BLaER1 treated with 17β-estradiol and CSF1 and Interleukin-3, amounts not matched to agents 10 nM and 100 nM (cell line): ENCODE measurements at regions not wholly inside any gene's neighbourhood (a gene's known extent, or its start where the extent isn't known, plus 50 kb on each side); places are given as distances from the start of the nearest gene placed in this dataset.

Source experiments
- H3K27ac ChIP-seq, 11 experiments: shearing (Covaris generic); formaldehyde crosslinking; 2 replicates each; pipeline ENCODE4 v1.8.1; 2022
- H3K27me3 ChIP-seq, 11 experiments: shearing (Covaris generic); formaldehyde crosslinking; 2 replicates each; pipeline ENCODE4 v1.8.1; 2022
- H3K36me3 ChIP-seq, 11 experiments: shearing (Covaris generic); formaldehyde crosslinking; 2 replicates each; pipeline ENCODE4 v1.8.1; 2022
- H3K4me1 ChIP-seq, 10 experiments: shearing (Covaris generic); formaldehyde crosslinking; 2 replicates each; pipeline ENCODE4 v1.8.1; 2022
- H3K4me2 ChIP-seq, 11 experiments: shearing (Covaris generic); formaldehyde crosslinking; 2 replicates each; pipeline ENCODE4 v1.8.1; 2022
- H3K4me3 ChIP-seq, 10 experiments: shearing (Covaris generic); formaldehyde crosslinking; 2 replicates each; pipeline ENCODE4 v1.8.1; 2022
- H3K9ac ChIP-seq, 11 experiments: shearing (Covaris generic); formaldehyde crosslinking; 2 replicates each; pipeline ENCODE4 v1.8.1; 2022
- H3K9me3 ChIP-seq, 11 experiments: shearing (Covaris generic); formaldehyde crosslinking; replicated peaks in 1 of 11; 2 replicates each; pipeline ENCODE4 v1.8.1; 2022
- H4K20me1 ChIP-seq, 11 experiments: shearing (Covaris generic); formaldehyde crosslinking; 2 replicates each; pipeline ENCODE4 v1.8.1; 2022
- Cebpa-rat ChIP-seq, 11 experiments: shearing (Covaris generic); IDR thresholded peaks; 2 replicates each; pipeline ENCODE4 v1.8.1; 2022

DNA sequence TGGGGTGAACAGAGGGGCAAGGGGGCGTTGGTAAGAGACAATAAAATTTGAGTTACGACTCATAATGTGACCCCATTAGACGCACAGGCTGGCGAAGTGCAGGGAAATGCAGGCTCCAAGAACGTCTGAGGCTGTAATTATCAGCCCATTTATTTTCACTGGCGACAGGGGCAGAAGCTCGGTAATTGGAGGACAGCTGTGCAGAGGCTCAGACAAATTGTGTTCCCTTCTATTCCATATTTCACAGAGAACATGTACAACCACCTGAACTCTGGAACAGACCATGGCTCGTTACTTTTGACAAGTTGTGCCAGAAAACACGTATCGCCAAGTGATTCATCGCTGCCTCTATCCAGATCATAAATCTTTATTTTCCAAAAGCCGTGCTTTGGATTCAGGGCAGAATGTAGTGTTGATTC, 137.3 kb upstream of the FRMD4A start:
- no peak overlapping the region for H3K4me2 ChIP-seq
- H3K27ac ChIP-seq = no peak overlapping the region
- no peak overlapping the region for H3K4me3 ChIP-seq
- H3K27me3 ChIP-seq = no peaks in the 10 kb centered on the region
- no peaks in the 10 kb centered on the region for H3K4me1 ChIP-seq
- H3K9ac ChIP-seq = no peak overlapping the region
- TF ChIP-seq Cebpa-rat (IDR thresholded peaks at IDR 0.05) = no peak
- no peaks in the 10 kb centered on the region for H3K36me3 ChIP-seq
- H3K9me3 ChIP-seq = peaks cover 17 to 34% (median 25%) of the 10 kb centered on the region in 11 experiments
- no peaks in the 10 kb centered on the region for H4K20me1 ChIP-seq

DNA sequence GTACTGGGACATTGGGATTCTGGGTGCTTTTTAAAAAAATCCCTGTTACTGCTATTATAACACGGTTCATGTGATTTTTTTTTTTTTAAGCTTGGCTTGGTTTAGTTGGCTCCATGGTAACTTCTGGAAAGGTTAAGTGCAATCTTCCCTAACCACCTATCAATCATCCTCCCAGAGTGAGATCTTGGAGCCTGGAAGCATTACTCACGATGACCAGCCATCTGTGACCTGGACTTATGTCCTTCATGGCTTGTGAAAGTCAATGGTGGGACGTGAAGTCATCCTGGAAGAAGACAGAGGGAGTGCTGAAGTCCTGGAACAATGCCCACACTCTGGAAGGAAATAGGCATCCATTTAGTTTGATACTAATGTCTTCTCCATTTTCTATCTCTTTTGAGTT, 135.5 kb upstream of the FRMD4A start:
- no peaks in the 10 kb centered on the region for H3K36me3 ChIP-seq
- no peak overlapping the region for H3K4me3 ChIP-seq
- H3K9me3 ChIP-seq = peaks cover 22 to 42% (median 32%) of the 10 kb centered on the region in 11 experiments
- no peaks in the 10 kb centered on the region for H3K27me3 ChIP-seq
- no peaks in the 10 kb centered on the region for H3K4me1 ChIP-seq
- H4K20me1 ChIP-seq = no peaks in the 10 kb centered on the region
- no peak overlapping the region for H3K4me2 ChIP-seq
- H3K27ac ChIP-seq = no peak overlapping the region
- H3K9ac ChIP-seq = no peak overlapping the region
- TF ChIP-seq Cebpa-rat (IDR thresholded peaks at IDR 0.05) = no peak

- Histone ChIP-seq H3K27ac (no peak overlapping the region), H3K4me1 (peaks cover 8 to 12% (median 10%) of the 10 kb centered on the region in 10 experiments; a peak in 16 of 20 replicates), H3K36me3 (no peaks in the 10 kb centered on the region), H3K4me2 (no peak overlapping the region), H4K20me1 (no peaks in the 10 kb centered on the region), H3K9me3 (peaks cover 35 to 60% (median 49%) of the 10 kb centered on the region in 11 experiments), H3K27me3 (no peaks in the 10 kb centered on the region), H3K9ac (no peak overlapping the region), H3K4me3 (no peak overlapping the region)
- TF ChIP-seq Cebpa-rat (IDR thresholded peaks at IDR 0.05) = no peak
These were observed 129.7 kb upstream of the FRMD4A start for GRCh38 chr10:14460447-14460846.

GRCh38 chr10:14459665-14460064, 128.9 kb upstream of the FRMD4A start:
- H3K27ac ChIP-seq = no peak overlapping the region
- peaks cover 8 to 12% (median 10%) of the 10 kb centered on the region in 10 experiments; a peak in 16 of 20 replicates for H3K4me1 ChIP-seq
- H3K9me3 ChIP-seq = peaks cover 34 to 55% (median 47%) of the 10 kb centered on the region in 11 experiments
- no peaks in the 10 kb centered on the region for H4K20me1 ChIP-seq
- 0 out of 22 replicates have a peak overlapping the region, but pooled peaks of 1 of the 11 experiments have one; percentile 15 for H3K4me2 ChIP-seq
- no peak overlapping the region for H3K9ac ChIP-seq
- no peak for TF ChIP-seq Cebpa-rat (IDR thresholded peaks at IDR 0.05)
- H3K4me3 ChIP-seq = no peak overlapping the region
- no peaks in the 10 kb centered on the region for H3K36me3 ChIP-seq
- no peaks in the 10 kb centered on the region for H3K27me3 ChIP-seq

- Histone ChIP-seq H3K4me3 (no peak overlapping the region), H3K27me3 (no peaks in the 10 kb centered on the region), H3K27ac (peak overlapping the region in 1 of 11 experiments; percentile 10; a peak in 1 of 22 replicates), H3K4me2 (peak overlapping the region in 8 of 11 experiments; percentile 4 to 41 (median 35); a peak in 10 of 22 replicates), H3K9ac (no peak overlapping the region), H4K20me1 (no peaks in the 10 kb centered on the region), H3K9me3 (peaks cover 17 to 28% (median 23%) of the 10 kb centered on the region in 11 experiments), H3K4me1 (peaks cover 8 to 12% (median 10%) of the 10 kb centered on the region in 10 experiments; a peak in 16 of 20 replicates), H3K36me3 (no peaks in the 10 kb centered on the region)
- TF ChIP-seq Cebpa-rat (IDR thresholded peaks at IDR 0.05) = no peak
These were observed 126.1 kb upstream of the FRMD4A start for GRCh38 chr10:14456870-14457266.

- TF ChIP-seq Cebpa-rat (IDR thresholded peaks at IDR 0.05) = no peak
- Histone ChIP-seq H3K4me2 (peak overlapping the region in 10 of 11 experiments; percentile 4 to 41 (median 26); a peak in 12 of 22 replicates), H4K20me1 (no peaks in the 10 kb centered on the region), H3K27me3 (no peaks in the 10 kb centered on the region), H3K4me1 (peaks cover 8 to 12% (median 10%) of the 10 kb centered on the region in 10 experiments; a peak in 16 of 20 replicates), H3K27ac (peak overlapping the region in 2 of 11 experiments; percentile 36 to 38; a peak in 3 of 22 replicates), H3K9ac (no peak overlapping the region), H3K36me3 (no peaks in the 10 kb centered on the region), H3K4me3 (no peak overlapping the region), H3K9me3 (peaks cover 17 to 26% (median 23%) of the 10 kb centered on the region in 11 experiments)
These were observed 125.6 kb upstream of the FRMD4A start for GRCh38 chr10:14456218-14456869.

DNA sequence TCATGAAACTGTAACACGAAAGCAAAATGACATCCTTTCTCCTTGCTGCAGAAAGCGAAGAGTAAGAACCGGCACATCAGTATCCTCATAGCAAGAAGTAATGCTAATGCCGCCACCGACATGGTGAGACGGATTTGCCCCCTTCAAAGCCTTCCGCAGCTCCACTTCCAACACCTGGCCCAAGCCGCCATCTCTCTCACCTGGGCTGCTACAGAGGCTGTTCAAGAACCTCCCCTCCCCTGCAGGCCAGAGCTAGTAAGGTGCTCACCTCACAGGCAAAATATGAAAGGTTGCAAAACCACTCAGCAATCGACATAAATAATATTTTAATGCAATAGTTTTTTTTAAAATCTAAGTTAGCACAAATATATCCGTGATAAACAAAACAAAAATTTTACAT, 123.9 kb upstream of the FRMD4A start:
- Histone ChIP-seq H3K4me1 (peaks cover 8 to 12% (median 10%) of the 10 kb centered on the region in 10 experiments; a peak in 16 of 20 replicates), H3K4me2 (no peak overlapping the region), H3K27me3 (no peaks in the 10 kb centered on the region), H3K9me3 (peaks cover 17 to 26% (median 23%) of the 10 kb centered on the region in 11 experiments), H3K9ac (no peak overlapping the region), H3K27ac (no peak overlapping the region), H4K20me1 (no peaks in the 10 kb centered on the region), H3K36me3 (no peaks in the 10 kb centered on the region), H3K4me3 (no peak overlapping the region)
- TF ChIP-seq Cebpa-rat (IDR thresholded peaks at IDR 0.05) = no peak

DNA sequence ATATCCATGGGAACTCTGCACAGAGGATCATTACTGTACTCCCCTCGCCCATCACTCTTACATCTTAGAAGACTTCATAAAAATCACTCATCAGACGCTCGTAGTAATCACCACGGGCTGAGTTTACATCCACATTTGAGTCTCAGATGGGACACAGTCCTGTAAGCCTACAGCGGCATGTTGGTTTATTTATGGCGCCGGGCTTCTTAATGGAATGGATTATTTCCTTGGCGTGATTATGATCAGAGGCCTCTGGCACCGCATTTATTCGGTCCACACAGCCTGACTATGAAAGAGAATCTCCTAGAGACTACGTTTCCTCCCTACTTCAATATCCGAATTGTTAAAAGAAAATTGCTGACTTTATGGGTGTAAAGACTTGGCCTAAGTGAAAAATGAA, 123.5 kb upstream of the FRMD4A start:
- Histone ChIP-seq H3K4me3 (no peak overlapping the region), H4K20me1 (no peaks in the 10 kb centered on the region), H3K4me1 (peaks cover 8 to 12% (median 10%) of the 10 kb centered on the region in 10 experiments; a peak in 16 of 20 replicates)

GRCh38 chr10:14453593-14453992, 122.9 kb upstream of the FRMD4A start:
- H3K4me3 ChIP-seq = no peak overlapping the region
- H3K4me2 ChIP-seq = no peak overlapping the region
- no peaks in the 10 kb centered on the region for H3K36me3 ChIP-seq
- TF ChIP-seq Cebpa-rat (IDR thresholded peaks at IDR 0.05) = no peak
- no peak overlapping the region for H3K27ac ChIP-seq
- peaks cover 13 to 17% (median 16%) of the 10 kb centered on the region in 11 experiments for H3K9me3 ChIP-seq
- no peak overlapping the region for H3K9ac ChIP-seq
- H3K27me3 ChIP-seq = no peaks in the 10 kb centered on the region
- peaks cover 8 to 12% (median 10%) of the 10 kb centered on the region in 10 experiments; a peak in 16 of 20 replicates for H3K4me1 ChIP-seq
- H4K20me1 ChIP-seq = no peaks in the 10 kb centered on the region

More for the DNA sequence above, 123.5 kb upstream of the FRMD4A start:
- peaks cover 17 to 23% (median 22%) of the 10 kb centered on the region in 11 experiments for H3K9me3 ChIP-seq
- no peak overlapping the region for H3K9ac ChIP-seq
- no peaks in the 10 kb centered on the region for H3K27me3 ChIP-seq
- H3K4me2 ChIP-seq = no peak overlapping the region
- H3K27ac ChIP-seq = no peak overlapping the region
- no peaks in the 10 kb centered on the region for H3K36me3 ChIP-seq
- no peak for TF ChIP-seq Cebpa-rat (IDR thresholded peaks at IDR 0.05)
